A673 (cell line): ENCODE measurements at regions not wholly inside any gene's neighbourhood (a gene's known extent, or its start where the extent isn't known, plus 50 kb on each side); places are given as distances from the start of the nearest gene placed in this dataset.

Source experiments
- BruUV-seq: library from RNA; stranded (reverse); fragments of 400-500 nt; replicated peaks from 2 replicates; lab custom pipeline; 2021; lab: Mats Ljungman, UMichigan
- CTCF ChIA-PET: fragments of 300-600 bp; sonication (Branson Sonifier 250); formaldehyde crosslinking; loops from one replicate; lab custom pipeline; 2022; ENCODE audit warnings: antibody characterized with exemption; lab: Charles Lee
- POLR2A ChIA-PET: fragments of 300-600 bp; sonication (Branson Sonifier 250); formaldehyde crosslinking; loops from one replicate; lab custom pipeline; 2022; ENCODE audit warnings: antibody characterized with exemption; ENCODE audit not compliant: low non-redundant PET; lab: Charles Lee
- DNase-seq: peaks from one replicate; pipeline ENCODE4 v3.0.0-alpha.2; 2015; ENCODE audit warnings: low spot score
- H3K27ac ChIP-seq: fragments of 200-600 bp; sonication (generic); 2 replicates; pipeline ENCODE4 v1.5.1; 2016; ENCODE audit warnings: mixed run types, low read depth, mild to moderate bottlenecking, mixed read lengths, antibody characterized with exemption, low read length; ENCODE audit not compliant: poor library complexity, severe bottlenecking
- H3K27me3 ChIP-seq: fragments of 200-600 bp; sonication (generic); replicated peaks from 2 replicates; pipeline ENCODE4 v1.6.1; 2017; ENCODE audit warnings: mixed run types, low read depth, mild to moderate bottlenecking, mixed read lengths, antibody characterized with exemption, low read length; ENCODE audit not compliant: insufficient read depth, poor library complexity
- H3K36me3 ChIP-seq: fragments of 200-600 bp; sonication (generic); 2 replicates; pipeline ENCODE4 v1.6.1; 2016; ENCODE audit warnings: mixed run types, mild to moderate bottlenecking, mixed read lengths, antibody characterized with exemption, low read length; ENCODE audit not compliant: insufficient read depth, poor library complexity, severe bottlenecking
- H3K4me1 ChIP-seq: fragments of 200-600 bp; sonication (generic); 2 replicates; pipeline ENCODE4 v1.6.1; 2017; ENCODE audit warnings: mixed run types, mild to moderate bottlenecking, mixed read lengths, antibody characterized with exemption, low read length; ENCODE audit not compliant: insufficient read depth, poor library complexity, severe bottlenecking
- H3K4me3 ChIP-seq: fragments of 200-600 bp; sonication (generic); 2 replicates; pipeline ENCODE4 v1.5.1; 2016; ENCODE audit warnings: low read depth, mixed run types, mild to moderate bottlenecking, mixed read lengths, low read length; ENCODE audit not compliant: poor library complexity, severe bottlenecking
- H3K9me3 ChIP-seq: fragments of 200-600 bp; sonication (generic); 2 replicates; pipeline ENCODE4 v1.6.1; 2016; ENCODE audit warnings: mixed run types, low read depth, mild to moderate bottlenecking, mixed read lengths, antibody characterized with exemption, low read length; ENCODE audit not compliant: poor library complexity, severe bottlenecking
- CTCF ChIP-seq: fragments of 300-800, 200-600 bp; sonication (generic); conservative IDR thresholded peaks from 2 replicates; pipeline ENCODE4 v1.5.1; 2017; ENCODE audit warnings: low read depth, mild to moderate bottlenecking, antibody characterized with exemption, low read length, moderate library complexity, mixed read lengths
- EZH2 ChIP-seq: fragments of 200-600 bp; sonication (generic); IDR thresholded peaks from 2 replicates; pipeline ENCODE4 v1.6.1; 2017; ENCODE audit warnings: borderline replicate concordance, low read depth, mild to moderate bottlenecking, mixed read lengths, antibody characterized with exemption, low read length; ENCODE audit not compliant: poor library complexity, severe bottlenecking
- intact Hi-C: fragments of 100-400 bp; cut with micrococcal nuclease; formaldehyde crosslinking; loops from one replicate; pipeline ENCODE4 v1.10.0; 2022; ENCODE audit not compliant: unreplicated experiment

DNA sequence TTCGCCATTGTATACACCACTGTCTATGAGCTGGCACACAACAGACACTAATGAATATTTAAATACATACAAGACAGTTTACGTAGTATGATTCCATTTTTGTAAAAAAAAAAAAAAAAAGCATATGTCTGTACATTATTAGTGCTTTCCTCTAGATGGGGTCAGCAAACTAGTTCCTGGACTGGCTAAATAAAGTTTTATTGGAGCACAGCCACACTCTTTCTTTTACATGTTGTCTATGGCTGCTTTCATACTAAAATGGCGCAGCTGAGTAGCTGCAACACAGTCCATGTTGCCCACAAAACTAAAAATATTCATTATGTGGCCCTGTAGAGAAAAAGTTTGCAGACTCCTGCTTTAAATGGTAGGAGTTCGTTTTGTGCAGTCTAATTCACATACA is 70.7 kb upstream of the FRMD4B start:
- no peaks in the 10 kb centered on the region for H3K9me3 ChIP-seq
- no peaks in the 10 kb centered on the region for H3K36me3 ChIP-seq
- intact Hi-C loops: no loop called here
- no peaks in the 10 kb centered on the region for H3K4me1 ChIP-seq
- TF ChIP-seq EZH2 (no peak), CTCF (no peak)
- DNase-seq: no peak
- H3K27ac ChIP-seq: no peak overlapping the region
- no peaks in the 10 kb centered on the region for H3K27me3 ChIP-seq
- no TSS peak for BruUV-seq
- ChIA-PET POLR2A (no interaction called here), CTCF (no interaction called here)
- H3K4me3 ChIP-seq: no peak overlapping the region

DNA sequence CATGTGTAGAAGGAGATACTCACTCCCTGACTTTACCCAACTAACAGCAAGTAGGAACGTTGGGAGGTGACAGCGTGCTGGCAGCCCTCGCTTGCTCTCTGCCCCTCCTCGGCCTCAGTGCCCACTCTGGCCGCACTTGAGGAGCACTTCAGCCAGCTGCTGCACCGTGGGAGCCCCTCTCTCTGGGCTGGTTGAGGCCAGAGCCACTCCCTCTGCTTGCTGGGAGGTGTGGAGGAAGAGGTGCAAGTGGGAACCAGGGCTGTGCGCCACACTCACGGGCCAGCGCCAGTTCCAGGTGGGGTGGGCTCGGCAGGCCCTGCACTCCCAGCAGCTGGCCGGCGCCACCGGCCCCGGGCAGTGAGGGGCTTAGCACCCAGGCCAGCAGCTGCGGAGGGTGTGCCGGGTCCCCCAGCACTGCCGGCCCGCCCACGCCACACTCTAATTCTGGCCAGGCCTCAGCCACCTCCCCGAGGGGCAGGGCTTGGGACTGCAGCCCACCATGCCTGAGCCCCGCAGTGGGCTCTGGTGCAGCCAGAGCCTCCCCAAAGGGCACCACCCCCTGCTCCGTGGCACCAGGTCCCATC is 68.4 kb upstream of the FRMD4B start:
- ChIA-PET CTCF (no interaction called here), POLR2A (no interaction called here)
- no peaks in the 10 kb centered on the region for H3K4me1 ChIP-seq
- no peaks in the 10 kb centered on the region for H3K36me3 ChIP-seq
- H3K4me3 ChIP-seq: no peak overlapping the region
- H3K9me3 ChIP-seq: no peaks in the 10 kb centered on the region
- DNase-seq: no peak
- no peaks in the 10 kb centered on the region for H3K27me3 ChIP-seq
- H3K27ac ChIP-seq: no peak overlapping the region
- BruUV-seq: no TSS peak
- TF ChIP-seq EZH2 (no peak), CTCF (no peak)
- intact Hi-C loops: no loop called here

DNA sequence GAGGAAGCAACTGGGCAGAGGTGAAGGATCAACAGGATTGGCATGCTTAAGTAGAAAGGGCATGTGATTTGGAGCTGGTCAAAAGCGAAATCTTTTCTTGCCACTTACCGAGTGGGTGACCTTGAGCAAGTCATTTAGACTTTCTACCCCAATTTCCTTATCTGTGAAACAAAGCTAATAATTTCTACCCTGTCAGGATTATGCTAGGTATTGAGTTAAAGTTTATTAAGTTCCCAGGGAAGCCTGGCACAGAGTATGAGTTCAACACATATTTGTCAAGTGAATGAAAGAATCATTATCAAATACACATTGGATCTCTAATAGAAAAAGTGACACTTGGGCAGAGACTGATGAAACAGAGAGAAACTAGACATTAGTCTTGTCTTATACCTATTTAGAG is 66.4 kb upstream of the FRMD4B start:
- Histone ChIP-seq H3K27ac (no peak overlapping the region), H3K4me1 (no peaks in the 10 kb centered on the region), H3K36me3 (no peaks in the 10 kb centered on the region), H3K4me3 (no peak overlapping the region), H3K9me3 (no peaks in the 10 kb centered on the region), H3K27me3 (no peaks in the 10 kb centered on the region)
- ChIA-PET CTCF (no interaction called here), POLR2A (no interaction called here)
- no TSS peak for BruUV-seq
- DNase-seq: no peak
- TF ChIP-seq CTCF: no peak
- no peak for TF ChIP-seq EZH2
- intact Hi-C loops: no loop called here
